ENCODE measurements at regions not wholly inside any gene's neighbourhood (a gene's known extent, or its start where the extent isn't known, plus 50 kb on each side); places are given as distances from the start of the nearest gene placed in this dataset.
"Not testable (repeated sequence)": the region's sequence is repeated elsewhere in the genome, so short reads cannot be mapped to it uniquely, and the experiment has no call there.

DNA sequence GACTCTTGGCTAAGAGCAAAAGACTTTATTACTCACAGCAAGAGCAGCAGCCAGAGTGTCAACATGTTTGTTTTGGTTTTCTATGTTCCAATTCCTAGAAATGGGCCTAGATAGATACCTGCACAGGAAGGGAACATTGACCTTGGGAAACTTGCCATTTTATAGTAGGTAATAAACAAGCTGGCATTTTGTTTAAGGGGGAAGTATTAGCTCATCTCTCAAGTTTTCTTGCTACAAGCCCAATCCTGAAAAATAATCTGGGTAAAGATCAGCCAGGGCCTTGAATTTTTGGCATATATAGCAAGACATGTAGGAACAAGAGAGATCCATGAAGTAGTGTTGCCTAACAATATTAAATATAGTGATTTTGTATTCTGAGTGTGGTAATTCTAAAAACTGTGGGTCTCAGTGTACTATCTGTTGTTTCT lies 51.4 kb upstream of the RGL1 start:
- DNase-seq (ENCODE audit: low spot score) = no peak
- Histone ChIP-seq H3K27ac (no peak overlapping the region), H3K4me3 (no peak overlapping the region)
- no peak for TF ChIP-seq CTCF (IDR thresholded peaks at IDR 0.05)

GRCh38 chr1:183744132-183744913 lies 60.6 kb upstream of the RGL1 start:
- no peak for TF ChIP-seq CTCF (IDR thresholded peaks at IDR 0.05)
- Histone ChIP-seq H3K27ac (no peak overlapping the region), H3K4me3 (peak overlapping the region; percentile 4)
- DNase-seq (ENCODE audit: low spot score) = no peak

DNA sequence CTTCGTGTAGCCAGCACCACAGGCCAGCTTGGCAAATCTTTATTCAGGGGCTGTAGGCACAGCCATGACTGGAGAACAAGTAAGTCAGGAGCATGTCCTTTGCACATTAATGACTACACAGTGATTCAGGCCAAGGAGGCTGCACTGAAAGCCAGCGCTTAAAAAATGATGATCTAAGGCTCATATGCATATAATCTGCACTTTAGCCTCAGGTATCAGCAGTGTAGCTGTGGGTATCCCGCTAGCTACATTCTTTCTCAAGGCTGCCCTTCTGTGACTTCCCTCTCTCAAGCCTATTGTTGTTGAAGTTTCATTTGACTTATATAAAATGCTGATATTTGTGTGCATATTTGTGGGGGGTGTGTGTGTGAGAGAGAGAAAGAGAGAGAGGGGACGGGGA lies 62.6 kb upstream of the RGL1 start:
- DNase-seq (ENCODE audit: low spot score) = no peak
- Histone ChIP-seq H3K27ac (no peak overlapping the region), H3K4me3 (no peak overlapping the region)
- no peak for TF ChIP-seq CTCF (IDR thresholded peaks at IDR 0.05)

DNA sequence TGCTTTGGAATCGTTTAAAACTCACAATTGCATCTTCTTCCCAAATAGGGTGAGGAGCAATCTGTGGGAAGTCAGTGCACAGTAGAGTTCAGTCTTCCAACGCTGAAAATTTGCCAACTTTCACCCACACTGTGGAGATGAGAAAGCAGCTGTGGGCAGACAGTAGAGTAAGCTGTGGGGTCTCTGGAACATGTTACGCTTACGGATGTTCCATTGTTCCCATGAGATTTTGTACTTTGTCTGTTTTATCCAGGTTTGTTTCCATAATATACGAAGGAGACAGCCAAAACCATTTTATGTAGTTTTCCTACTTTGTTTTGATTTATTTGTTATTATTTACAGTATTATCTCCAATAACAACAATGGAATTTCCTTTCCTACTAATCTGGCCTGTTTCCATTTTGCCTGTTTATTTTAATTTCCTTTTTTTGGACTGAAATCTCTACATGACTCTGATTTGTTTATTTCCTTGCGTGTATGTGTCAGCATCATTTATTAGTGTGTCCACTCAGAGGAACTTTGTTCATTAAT lies 65.1 kb upstream of the RGL1 start:
- DNase-seq (ENCODE audit: low spot score) = no peak
- no peak for TF ChIP-seq CTCF (IDR thresholded peaks at IDR 0.05)
- no peak overlapping the region for H3K27ac ChIP-seq
- no peak overlapping the region for H3K4me3 ChIP-seq

DNA sequence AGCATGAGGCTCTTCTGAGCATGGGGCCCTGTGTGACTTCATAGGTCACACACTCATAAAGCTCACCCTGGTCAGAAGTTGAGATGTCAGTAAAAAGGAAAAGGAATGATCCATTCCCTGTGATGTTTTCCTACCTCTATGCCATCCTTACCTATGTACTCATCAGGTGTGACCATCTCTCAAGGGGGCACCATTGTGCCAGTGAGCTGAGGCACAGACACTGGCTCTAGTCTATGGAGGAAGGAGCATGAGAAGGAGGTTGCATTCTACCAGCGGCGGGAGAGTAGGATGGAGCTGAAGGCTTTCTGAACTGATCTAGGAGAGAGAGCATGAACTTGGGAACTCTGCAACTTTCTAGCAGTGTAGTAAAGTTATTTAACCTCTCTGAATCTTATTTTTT lies 65.8 kb upstream of the RGL1 start:
- no peak overlapping the region for H3K4me3 ChIP-seq
- TF ChIP-seq CTCF (IDR thresholded peaks at IDR 0.05) = no peak
- no peak overlapping the region for H3K27ac ChIP-seq
- no peak for DNase-seq (ENCODE audit: low spot score)

DNA sequence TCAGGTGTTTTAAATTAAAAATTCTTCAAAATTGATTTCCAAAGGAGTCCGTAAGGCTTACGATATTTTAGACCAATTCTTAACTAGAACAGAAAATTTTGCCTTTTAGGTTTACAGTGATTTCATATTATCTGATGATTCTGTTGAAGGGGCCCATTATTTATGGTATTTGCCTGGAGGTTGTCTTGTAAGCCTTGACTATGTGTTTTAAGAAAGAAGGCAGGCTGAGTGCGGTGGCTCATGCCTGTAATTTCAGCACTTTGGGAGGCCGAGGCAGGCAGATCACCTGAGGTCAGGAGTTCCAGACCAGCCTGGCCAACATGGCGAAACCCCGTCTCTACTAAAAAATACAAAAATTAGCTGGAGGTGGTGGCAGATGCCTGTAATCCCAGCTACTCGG lies 67.0 kb upstream of the RGL1 start:
- H3K27ac ChIP-seq; H3K4me3 ChIP-seq; DNase-seq (ENCODE audit: low spot score): not testable (repeated sequence)

DNA sequence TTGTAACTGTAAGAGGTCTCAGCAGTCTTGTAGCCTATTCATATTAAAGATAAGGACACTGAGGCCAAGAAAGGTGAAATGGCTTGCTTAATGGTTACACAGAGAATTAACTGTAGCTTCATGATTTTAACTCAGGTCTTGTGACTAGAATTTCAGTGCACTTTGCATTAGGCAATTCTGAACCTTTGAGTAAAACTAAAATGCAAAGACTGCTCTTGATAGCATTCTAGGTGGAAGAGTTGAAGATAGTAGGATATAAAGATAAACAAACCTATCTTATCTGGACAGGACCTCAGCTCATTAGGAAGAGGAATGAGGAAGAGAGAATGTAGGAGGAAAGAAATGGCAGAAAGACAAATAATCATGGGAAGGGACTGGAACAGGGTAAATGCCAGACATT lies 68.6 kb upstream of the RGL1 start:
- no peak overlapping the region for H3K27ac ChIP-seq
- no peak for DNase-seq (ENCODE audit: low spot score)
- no peak for TF ChIP-seq CTCF (IDR thresholded peaks at IDR 0.05)
- no peak overlapping the region for H3K4me3 ChIP-seq
